HG02981 (cell line): ENCODE measurements at regions not wholly inside any gene's neighbourhood (a gene's known extent, or its start where the extent isn't known, plus 50 kb on each side); places are given as distances from the start of the nearest gene placed in this dataset.
"Not testable (repeated sequence)": the region's sequence is repeated elsewhere in the genome, so short reads cannot be mapped to it uniquely, and the experiment has no call there.

ENCODE experiments used
- ATAC-seq: cut with Tn5 transposase; IDR thresholded peaks from one replicate; pipeline ENCODE4 v1.9.1; 2021; ENCODE audit warnings: mild to moderate bottlenecking, moderate library complexity; ENCODE audit not compliant: unreplicated experiment

DNA sequence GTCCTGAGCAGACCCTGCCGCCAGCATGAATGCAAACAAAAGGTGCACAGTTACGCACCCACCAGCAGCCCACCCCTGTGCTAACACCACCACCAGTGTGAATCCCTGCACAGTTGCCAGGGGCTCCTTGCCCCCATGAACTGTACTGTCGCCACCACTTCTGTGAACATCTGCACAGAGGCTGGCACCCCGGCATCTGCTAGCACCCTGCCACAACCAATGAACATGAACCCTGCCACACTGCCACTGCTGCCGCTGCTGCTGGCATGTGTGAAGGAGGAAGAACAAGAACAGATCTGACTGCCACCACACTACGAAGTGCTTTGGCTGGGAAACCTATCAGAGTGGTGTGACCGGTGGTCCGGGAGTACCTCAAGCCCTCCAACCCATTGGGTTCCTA, 261.3 kb downstream of the PARM1 start:
- no peak for ATAC-seq

DNA sequence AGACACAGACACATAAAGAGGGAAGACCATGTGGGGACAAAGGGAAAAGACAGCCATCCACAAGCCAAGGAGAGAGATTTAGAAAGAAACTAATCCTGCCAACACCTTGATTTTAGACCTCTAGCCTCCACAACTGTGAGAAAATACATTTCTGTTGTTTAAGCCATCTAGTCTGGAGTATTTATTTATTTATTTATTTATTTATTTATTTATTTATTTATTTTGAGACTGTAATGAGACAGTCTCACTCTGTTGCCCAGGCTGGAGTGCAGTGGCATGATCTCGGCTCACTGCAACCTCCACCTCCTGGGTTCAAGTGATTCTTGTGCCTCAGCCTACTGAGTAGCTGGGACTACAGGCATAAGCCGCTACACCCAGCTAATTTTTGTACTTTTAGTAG, 259.3 kb downstream of the PARM1 start:
- ATAC-seq, result not testable (repeated sequence)

DNA sequence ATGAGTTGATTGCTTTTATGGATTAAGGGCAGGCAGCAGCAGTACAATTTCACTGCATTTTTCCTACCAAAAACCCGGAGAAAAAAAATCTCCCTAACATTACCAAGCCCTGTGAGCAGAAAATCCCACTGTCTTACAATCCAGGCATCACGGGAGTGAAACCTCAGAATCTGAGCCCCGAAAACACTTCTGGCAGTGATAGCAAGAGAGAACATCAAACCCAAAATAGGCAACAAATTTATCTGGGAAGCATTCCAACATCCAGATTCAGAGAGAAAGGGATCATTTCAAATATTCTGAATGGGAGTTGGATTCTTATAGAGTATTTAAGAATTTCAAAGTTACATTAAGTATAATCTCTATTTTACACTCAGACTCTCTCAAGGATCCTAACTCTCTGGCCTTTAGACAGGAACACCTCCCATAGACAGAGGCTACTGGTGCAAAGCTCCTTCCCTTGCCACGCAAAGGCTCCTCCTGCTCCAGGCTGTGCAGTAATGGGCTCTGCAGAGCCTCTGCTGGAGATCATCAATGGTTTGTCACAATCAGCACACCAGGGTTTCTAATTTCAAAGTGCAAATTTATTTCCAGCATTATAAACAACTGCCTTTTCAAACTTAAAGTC, 256.9 kb downstream of the PARM1 start:
- no peak for ATAC-seq

DNA sequence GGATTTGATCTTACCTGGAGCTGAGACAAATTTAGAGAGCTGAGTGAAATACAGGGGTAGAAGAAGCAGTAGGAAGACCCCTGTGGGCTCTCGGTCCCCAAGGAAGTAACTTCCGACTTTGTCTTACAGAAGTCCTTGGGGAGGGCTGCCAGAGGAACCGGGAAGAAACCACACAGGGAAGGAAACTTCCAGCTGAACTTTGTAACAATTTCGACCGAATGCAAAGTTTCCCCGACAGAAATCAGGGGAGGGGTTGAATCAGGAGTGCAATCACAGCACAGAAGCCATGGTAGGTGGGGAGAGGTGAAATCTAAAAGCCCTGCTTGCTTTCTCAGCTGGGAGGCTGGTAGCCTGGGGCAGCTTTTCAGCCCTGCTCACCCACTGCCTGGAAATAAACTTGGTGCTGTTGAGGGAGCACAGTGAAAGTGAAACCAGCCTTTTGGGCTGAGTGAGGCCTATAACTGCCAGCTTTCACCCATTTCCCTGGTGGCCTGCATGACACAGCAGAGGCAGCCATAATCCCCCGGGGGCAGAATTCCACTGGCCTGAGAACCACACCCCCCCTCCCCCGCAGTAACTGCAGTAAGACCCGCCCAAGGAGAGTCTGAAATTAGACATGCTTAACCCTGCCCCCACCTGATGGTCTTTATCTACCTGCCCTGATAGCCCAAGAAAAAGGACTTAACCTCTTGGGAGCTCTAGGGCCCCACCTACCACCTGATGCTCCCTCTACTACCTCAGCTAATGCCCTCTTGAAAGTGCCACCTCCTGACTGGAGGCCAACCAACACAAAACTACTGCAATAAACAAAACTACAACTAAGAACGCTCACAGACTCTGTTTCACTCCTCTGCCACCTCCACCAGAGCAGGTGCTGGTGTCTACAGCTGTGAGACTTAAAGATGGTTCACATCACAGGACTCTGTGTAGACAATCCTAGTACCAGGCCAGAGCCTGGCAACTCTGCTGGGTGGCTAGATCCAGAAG, 248.2 kb downstream of the PARM1 start:
- ATAC-seq, result peak; percentile 85

DNA sequence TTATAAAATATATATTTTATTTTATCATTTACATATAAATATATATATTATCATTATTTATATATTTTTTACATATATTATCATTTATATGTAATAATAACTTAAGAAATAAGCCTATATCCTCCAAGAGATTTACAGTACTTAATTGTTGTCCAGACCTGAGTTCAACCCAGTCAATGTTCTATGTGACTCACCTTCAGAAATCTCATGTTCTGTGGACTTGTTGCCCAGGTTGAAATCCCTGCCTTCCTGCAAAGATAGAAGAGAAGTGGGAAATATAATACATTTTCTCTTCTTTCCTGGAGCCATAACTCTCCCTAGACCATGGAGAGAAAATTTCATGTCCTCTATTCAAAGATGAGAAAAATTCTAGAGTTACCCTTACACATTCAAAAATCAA, 247.3 kb downstream of the PARM1 start:
- no peak for ATAC-seq

DNA sequence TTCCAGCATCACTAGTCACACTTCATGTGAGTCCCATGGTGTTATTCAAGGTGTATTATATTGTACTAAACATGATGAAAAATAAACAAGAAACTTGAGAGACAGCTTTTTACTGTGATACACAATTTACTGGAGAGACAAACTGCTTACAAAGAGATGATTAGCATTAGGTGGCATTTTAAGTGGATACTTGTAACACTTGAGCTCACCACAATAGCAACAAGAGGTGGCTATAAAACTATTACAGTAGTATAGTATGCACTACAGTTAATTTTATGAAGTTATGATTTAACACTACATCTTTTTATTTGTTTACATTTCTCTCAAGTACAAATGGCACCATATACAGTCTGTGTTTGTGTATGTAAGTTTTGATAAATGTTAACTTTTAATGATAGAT, 246.6 kb downstream of the PARM1 start:
- ATAC-seq, result no peak

DNA sequence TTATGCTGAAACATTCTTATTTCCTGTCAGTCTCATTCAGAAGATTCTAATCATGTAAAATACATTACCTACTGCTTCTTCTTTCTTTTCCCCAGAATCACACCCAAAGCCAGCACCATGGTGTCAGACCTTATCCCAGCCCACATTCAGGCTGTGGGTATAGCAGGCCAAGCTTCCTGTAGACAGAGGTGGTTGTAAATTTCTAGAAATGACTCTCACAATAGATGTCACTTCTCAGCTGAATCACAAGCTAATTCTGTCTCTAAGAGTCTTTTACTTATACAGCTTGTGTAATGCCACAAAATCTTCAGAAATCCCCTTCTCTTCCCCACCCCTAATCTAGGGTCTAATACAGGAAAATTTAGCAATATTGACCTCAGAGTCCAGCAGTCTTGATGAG, 239.6 kb downstream of the PARM1 start:
- peak; percentile 88 for ATAC-seq

DNA sequence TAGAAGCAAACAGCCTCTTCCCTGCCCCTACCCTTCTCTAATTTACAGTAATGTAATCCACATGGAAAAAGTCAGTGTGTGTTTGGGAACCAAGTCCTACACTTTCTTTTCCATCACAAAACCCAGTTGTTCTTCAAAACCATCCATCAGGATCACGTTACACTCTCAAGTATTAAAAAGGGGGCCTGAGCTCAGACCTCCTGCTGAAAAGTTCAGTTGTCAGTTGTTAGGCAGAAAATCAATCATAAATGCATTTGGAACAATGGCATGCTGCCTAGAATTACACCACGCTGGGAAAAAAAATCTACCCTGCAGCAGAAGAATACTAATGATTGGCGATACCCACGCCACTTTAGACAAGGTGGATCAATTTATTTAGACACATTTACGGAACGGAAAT, 236.5 kb downstream of the PARM1 start:
- ATAC-seq, result no peak

DNA sequence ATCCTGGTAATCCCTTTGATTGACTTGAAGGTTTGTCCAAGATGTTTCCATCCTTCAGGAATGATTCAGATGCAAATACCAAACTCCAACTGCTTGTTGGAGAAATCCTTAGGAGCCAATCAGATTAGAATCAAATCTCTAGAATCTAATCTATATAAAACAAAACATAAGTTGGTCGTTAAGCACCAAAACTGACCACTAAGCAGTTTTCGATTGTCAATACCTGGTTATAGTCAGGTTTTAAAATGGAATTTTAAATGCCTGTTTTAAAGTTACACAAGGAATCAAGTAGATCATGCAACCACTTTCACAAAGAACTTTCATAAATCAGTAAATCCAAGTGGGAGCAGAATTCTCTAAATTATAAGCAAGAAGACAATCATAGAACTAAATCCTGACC, 236.1 kb downstream of the PARM1 start:
- ATAC-seq, result no peak

DNA sequence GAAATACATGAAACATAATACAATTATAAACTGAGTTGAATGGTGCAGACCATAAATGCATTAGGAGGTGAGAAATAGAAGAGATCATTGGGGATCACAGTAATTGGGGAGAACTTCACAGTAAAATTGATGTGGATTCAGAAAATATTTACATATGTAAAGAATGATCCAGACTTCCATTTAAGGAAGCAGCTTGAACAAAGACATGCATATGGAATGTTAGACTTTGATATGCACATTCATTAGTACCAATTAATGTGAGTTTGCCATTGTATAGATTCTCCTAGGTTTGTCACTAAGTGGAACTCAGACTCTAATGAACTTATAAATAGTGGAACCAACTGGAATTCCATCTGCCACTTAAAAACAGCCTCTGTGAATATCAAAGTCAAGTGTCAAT, 235.6 kb downstream of the PARM1 start:
- no peak for ATAC-seq

DNA sequence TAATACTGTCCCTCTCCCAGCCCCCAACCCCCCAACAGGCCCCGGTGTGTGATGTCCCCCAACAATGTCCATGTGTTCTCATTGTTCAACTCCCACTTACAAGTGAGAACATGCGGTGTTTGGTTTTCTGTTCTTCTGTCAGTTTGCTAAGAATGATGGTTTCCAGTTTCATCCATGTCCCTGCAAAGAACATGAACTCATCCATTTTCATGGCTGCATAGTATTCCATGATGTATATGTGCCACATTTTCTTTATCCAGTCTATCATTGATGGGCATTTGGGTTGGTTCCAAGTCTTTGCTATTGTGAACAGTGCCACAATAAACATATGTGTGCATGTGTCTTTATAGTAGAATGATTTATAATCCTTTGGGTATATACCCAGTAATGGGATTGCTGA, 232.2 kb downstream of the PARM1 start:
- ATAC-seq, result not testable (repeated sequence)

DNA sequence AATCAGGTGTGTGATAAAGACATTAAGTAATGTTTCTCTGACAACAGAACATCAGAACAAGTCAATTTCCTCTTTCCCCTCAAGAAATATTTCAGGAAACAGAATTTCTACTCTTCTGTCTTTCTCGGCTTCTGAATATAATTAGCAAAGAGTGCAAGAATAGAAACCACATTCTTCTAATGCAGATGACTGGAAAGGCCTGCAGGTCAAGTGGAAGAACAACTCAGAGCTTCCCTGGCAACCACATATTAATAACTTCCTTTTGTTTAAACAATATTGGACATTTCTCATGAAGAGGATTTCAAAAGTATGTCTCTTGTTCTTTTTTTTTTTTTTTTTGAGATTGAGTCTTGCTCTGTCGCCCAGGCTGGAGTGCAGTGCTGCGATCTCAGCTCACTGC, 225.5 kb downstream of the PARM1 start:
- ATAC-seq, result no peak

DNA sequence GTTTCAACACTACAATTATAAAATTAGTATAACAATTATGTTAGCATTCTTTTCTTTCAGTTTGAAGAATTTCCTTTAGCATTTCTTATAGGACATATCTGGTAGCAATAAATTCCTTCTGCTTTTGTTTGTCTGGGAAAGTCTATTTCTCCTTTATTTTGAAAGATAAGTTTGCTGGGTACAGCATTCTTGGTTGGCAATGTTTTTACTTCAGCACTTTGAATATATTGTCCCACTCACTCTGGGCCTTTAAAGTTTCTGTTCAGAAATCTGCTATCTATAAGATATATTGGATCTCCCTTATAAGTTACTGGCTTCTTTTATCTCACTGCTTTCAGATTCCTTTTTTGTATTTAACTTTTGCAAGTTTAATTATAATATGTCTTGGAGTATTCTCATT, 222.1 kb downstream of the PARM1 start:
- no peak for ATAC-seq

DNA sequence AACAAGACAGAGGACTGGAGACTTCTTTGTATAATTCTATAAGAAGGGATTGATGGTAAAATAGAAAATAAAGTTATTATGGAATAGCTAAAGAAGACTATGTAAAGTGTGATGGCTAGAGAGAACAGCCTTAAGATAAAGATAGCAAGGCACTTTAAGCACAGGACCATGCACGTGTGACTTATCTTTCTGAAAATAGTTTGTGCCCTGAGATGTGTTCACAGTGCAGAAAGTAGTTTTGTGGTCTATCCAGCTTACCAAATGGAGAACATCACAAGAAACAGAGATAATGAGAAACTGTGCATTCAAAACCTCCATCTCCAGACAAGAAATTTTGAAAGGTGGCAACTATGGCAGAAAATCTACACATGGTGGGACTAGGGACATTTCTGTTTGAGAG, 213.3 kb downstream of the PARM1 start:
- no peak for ATAC-seq

DNA sequence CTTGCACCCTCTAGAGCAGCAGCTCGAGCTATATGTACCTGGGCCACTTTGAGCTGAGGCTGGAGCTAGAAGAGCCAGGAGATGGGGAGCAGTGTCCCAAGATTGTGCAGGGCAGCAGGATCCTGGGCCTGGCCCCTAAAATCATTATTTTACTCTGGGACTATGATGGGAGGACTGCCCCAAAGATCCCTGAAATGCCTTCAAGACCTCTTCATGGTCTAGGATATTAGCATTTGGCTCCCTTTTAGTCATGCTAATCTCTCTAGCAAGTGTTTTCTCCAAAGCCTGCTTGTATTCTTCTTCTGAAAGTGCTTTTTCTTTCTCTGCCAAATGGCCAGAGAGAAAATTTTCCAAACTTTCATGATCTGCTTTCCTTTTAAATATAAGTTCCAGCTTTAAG, 211.6 kb downstream of the PARM1 start:
- no peak for ATAC-seq

DNA sequence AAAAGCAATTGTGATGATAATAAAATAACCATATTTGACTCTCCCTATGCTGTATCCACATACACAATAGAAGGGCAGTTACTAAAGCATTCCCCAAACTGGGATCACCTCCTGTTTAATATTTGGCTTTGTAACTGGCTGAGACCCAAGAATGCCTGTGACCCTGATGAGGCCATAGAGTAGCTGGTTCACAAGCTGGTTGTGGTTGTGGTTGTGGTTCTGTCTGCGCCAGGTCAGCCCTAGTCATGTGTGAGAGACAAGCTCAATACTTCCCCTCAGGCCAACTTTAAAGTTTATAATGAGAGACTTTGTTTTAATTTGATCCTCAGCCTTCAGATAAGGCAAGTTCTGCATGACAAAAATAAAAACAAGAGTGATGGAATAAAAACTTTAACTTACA, 209.9 kb downstream of the PARM1 start:
- no peak for ATAC-seq

DNA sequence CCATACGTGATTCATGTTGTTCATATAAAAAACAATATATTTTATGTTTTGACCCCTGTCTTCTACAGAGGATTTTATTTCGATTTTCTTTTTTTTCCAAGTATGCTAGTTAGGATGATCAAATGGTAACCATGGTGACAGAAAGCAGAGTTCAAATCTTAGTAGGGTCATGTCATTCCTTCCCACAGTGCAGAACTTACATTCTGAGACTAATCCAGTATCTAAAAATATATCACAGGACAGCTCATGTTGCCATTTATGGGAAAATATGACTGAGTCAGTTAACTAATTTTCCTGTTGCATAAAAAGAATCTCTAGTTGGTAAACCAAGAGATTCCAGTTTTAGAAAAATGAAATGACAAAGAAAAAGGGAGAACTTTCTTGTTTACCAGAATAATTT, 209.5 kb downstream of the PARM1 start:
- no peak for ATAC-seq

DNA sequence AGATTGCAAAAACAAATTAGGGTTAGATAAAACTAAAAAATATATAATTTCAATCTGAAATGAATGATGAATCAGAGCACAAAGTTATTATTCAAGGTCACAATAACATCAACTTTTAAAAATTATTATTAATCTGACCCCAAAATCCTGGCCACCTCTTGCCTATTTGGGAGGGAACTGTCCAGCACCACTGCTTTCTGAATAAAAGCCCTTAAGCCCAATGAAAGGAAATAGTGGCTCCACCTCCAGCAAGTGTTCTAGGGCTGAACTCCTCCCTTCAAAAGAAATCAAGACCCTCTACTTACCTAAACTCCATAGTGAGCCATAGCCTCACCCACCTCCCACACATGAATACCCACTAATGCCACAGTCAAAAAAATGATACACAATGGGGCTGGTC, 208.2 kb downstream of the PARM1 start:
- ATAC-seq, result no peak

DNA sequence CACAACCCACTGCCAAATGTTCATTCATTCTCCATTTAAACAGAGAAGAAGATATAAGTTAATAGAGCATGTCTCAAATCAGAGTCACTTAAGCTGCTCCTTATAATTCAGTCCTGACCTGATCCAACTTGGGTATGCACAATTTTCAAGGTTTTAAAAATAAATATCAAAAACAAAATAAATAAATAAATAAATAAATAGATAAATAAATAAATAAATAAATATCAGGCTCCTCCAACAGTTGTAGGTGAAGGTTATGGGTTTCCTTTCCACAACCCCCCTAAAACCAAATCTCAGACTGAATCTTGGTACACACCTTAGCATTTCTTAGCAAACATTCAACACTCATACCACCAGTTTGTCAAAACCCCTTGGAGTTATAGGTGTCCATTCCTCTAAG, 204.4 kb downstream of the PARM1 start:
- ATAC-seq, result no peak

DNA sequence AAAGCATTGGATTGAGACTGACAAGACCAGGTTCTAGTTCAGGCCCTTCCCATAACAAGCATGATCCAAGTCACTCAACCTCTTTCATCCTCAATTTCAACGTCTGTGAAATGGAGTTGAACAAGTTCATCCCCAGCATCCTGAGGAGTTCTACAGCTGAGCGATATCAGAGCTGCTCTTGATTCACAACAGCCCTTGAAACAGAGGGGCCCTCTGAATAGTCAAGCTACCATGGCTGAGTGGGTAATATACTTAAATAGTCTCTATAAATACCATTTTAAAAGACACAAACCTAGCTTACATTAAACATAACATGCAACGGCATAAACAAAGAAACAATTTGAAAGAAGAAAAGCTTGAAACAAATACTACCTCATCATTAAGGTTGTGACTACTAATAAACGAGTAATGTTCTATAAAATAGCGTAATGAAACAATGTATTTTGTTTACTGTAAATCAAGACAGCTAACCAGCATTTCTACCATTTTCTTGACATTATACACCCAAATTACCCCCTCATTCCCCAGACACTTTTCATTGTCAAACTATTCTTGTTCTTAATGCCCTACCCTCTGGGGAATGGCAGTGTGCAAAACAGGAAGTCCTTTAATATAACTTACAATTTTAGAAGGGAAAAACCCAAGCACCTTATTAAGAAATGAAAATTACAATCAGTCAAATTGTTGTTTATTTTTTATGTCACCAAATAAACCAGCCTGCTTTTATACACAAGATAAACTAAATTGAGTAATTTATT, 202.3 kb downstream of the PARM1 start:
- ATAC-seq, result no peak

DNA sequence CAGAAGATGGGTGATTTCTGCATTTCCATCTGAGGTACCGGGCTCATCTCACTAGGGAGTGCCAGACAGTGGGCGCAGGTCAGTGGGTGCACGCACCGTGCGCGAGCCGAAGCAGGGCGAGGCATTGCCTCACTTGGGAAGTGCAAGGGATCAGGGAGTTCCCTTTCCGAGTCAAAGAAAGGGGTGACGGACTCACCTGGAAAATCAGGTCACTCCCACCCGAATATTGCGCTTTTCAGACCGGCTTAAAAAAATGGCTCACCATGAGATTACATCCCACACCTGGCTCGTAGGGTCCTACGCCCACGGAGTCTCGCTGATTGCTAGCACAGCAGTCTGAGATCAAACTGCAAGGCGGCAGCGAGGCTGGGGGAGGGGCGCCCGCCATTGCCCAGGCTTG, 194.0 kb downstream of the PARM1 start:
- not testable (repeated sequence) for ATAC-seq

DNA sequence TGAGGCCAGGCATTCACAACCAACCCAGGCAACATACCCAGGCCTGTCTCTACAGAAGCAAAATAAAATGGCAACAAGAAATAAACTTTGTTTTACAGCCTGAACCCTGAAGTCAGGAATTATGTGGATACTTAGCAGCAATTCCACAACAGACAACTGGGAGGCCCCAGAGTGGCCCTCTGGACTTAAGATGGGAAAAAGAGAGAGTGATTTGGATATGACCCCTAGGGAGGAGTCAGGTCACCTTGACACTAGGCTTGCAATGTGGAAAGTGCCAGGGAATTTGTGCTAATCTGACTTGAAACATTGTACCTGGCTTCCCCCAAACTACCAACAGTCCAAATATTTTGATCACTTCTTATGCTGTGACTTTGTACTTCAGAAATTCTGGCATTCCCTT, 193.1 kb downstream of the PARM1 start:
- no peak for ATAC-seq
